H1 (cell line): ENCODE measurements at regions not wholly inside any gene's neighbourhood (a gene's known extent, or its start where the extent isn't known, plus 50 kb on each side); places are given as distances from the start of the nearest gene placed in this dataset.

Experiments used
- CTCF ChIA-PET: fragments of 300-600 bp; sonication (Branson Sonifier 250); formaldehyde crosslinking; loops from one replicate; lab custom pipeline; 2021; ENCODE audit not compliant: partially characterized antibody; lab: Charles Lee
- POLR2A ChIA-PET: fragments of 300-600 bp; sonication (Branson Sonifier 250); formaldehyde crosslinking; loops from one replicate; lab custom pipeline; 2021; ENCODE audit warnings: inconsistent platforms; ENCODE audit not compliant: partially characterized antibody; lab: Charles Lee
- DNase-seq, 2 experiments: peaks; one replicate each; pipeline versions ENCODE4 v3.0.0 to v3.0.0-alpha.2; 2010 to 2022; ENCODE audit warnings: low spot score in 2 of 2, low read depth in 1 of 2, mixed read lengths in 1 of 2
- FAIRE-seq: peaks from 2 replicates; lab custom pipeline; 2011; peaks lifted over from hg19 to GRCh38; lab: Jason Lieb, UNC
- H2AFZ ChIP-seq: 2 replicates; pipeline ENCODE4 v1.8.1; 2012; ENCODE audit warnings: low read length, inconsistent platforms
- H2AK5ac ChIP-seq: 2 replicates; pipeline ENCODE4 v1.6.1; 2013; ENCODE audit warnings: low read depth, low read length
- H2BK120ac ChIP-seq: replicated peaks from 2 replicates; pipeline ENCODE3; 2013; ENCODE audit warnings: low read depth, low read length, inconsistent platforms
- H2BK12ac ChIP-seq: 2 replicates; pipeline ENCODE4 v1.6.1; 2013; ENCODE audit warnings: low read depth, low read length
- H2BK15ac ChIP-seq: 2 replicates; pipeline ENCODE4 v1.6.1; 2013; ENCODE audit warnings: low read length
- H2BK20ac ChIP-seq: 2 replicates; pipeline ENCODE4 v1.6.1; 2013; ENCODE audit warnings: low read length
- H2BK5ac ChIP-seq: 2 replicates; pipeline ENCODE4 v1.6.1; 2013; ENCODE audit warnings: low read depth, low read length
- H3K14ac ChIP-seq: 2 replicates; pipeline ENCODE4 v1.6.1; 2013; ENCODE audit warnings: inconsistent platforms; ENCODE audit not compliant: insufficient read length
- H3K18ac ChIP-seq: 2 replicates; pipeline ENCODE4 v1.6.1; 2013; ENCODE audit warnings: low read length; ENCODE audit errors: extremely low read depth
- H3K23ac ChIP-seq: 2 replicates; pipeline ENCODE4 v1.6.1; 2013; ENCODE audit warnings: inconsistent platforms; ENCODE audit not compliant: insufficient read length
- H3K23me2 ChIP-seq: 2 replicates; pipeline ENCODE4 v1.6.1; 2013; ENCODE audit warnings: low read depth, low read length
- H3K27ac ChIP-seq: 2 replicates; pipeline ENCODE4 v1.6.1; 2011; ENCODE audit warnings: low read depth, low read length, inconsistent platforms
- H3K27me3 ChIP-seq, 4 experiments: replicated peaks in 1 of 4; 1 replicate in 1 of 4; 2 replicates in 3 of 4; pipeline versions ENCODE4 v1.6.1 to v1.8.1; 2011 to 2013; ENCODE audit warnings: low read length in 3 of 4, mild to moderate bottlenecking in 3 of 4, inconsistent platforms in 2 of 4, mixed read lengths in 2 of 4, moderate library complexity in 1 of 4; ENCODE audit not compliant: control insufficient read depth in 3 of 4, insufficient read depth in 3 of 4; ENCODE audit errors: extremely low read depth in 1 of 4
- H3K36me3 ChIP-seq, 4 experiments: 2 replicates each; pipeline versions ENCODE4 v1.6.1 to v1.8.1; 2011 to 2013; ENCODE audit warnings: mild to moderate bottlenecking in 4 of 4, low read length in 3 of 4, moderate library complexity in 2 of 4, control low read depth in 1 of 4, inconsistent platforms in 1 of 4; ENCODE audit not compliant: insufficient read depth in 4 of 4, control insufficient read depth in 2 of 4
- H3K4ac ChIP-seq: replicated peaks from 2 replicates; pipeline ENCODE3; 2013; ENCODE audit warnings: low read length, low read depth, mixed read lengths, inconsistent platforms; ENCODE audit not compliant: insufficient read length
- H3K4me1 ChIP-seq, 4 experiments: replicated peaks in 1 of 4; 1 replicate in 1 of 4; 2 replicates in 3 of 4; pipeline versions ENCODE4 v1.6.1 to v1.8.1; 2011 to 2013; ENCODE audit warnings: low read length in 3 of 4, inconsistent platforms in 2 of 4, mixed read lengths in 1 of 4; ENCODE audit not compliant: insufficient read depth in 4 of 4, control insufficient read depth in 3 of 4
- H3K4me2 ChIP-seq, 2 experiments: 2 replicates each; pipeline versions ENCODE4 v1.6.1 to v1.8.1; 2011 to 2013; ENCODE audit warnings: low read depth in 2 of 2, low read length in 2 of 2, control low read depth in 1 of 2, inconsistent platforms in 1 of 2, mild to moderate bottlenecking in 1 of 2; ENCODE audit not compliant: insufficient read depth in 1 of 2
- H3K4me3 ChIP-seq, 4 experiments: fragments of 200-600, 300-600 bp in 1 of 4; sonication (generic), shearing (Covaris generic), sonication (Bioruptor Twin) in 1 of 4; 2 replicates each; pipeline versions ENCODE4 v1.5.1 to v1.8.1; 2011 to 2016; ENCODE audit warnings: low read length in 4 of 4, low read depth in 3 of 4, control low read depth in 2 of 4, inconsistent platforms in 2 of 4, mild to moderate bottlenecking in 2 of 4, mixed read lengths in 1 of 4, moderate library complexity in 1 of 4; ENCODE audit not compliant: insufficient read depth in 2 of 4; ENCODE audit errors: extremely low read depth in 1 of 4
- H3K56ac ChIP-seq: replicated peaks from 2 replicates; pipeline ENCODE3; 2013; ENCODE audit warnings: low read depth, mild to moderate bottlenecking, mixed read lengths, low read length, inconsistent platforms; ENCODE audit not compliant: insufficient read length
- H3K79me1 ChIP-seq: 2 replicates; pipeline ENCODE4 v1.6.1; 2013; ENCODE audit warnings: low read depth, low read length, control low read depth
- H3K79me2 ChIP-seq, 2 experiments: 2 replicates each; pipeline versions ENCODE4 v1.6.1 to v1.8.1; 2012 to 2013; ENCODE audit warnings: low read length in 2 of 2, mild to moderate bottlenecking in 2 of 2, inconsistent platforms in 1 of 2; ENCODE audit not compliant: insufficient read depth in 2 of 2, control insufficient read depth in 1 of 2
- H3K9ac ChIP-seq, 4 experiments: replicated peaks in 1 of 4; 1 replicate in 1 of 4; 2 replicates in 3 of 4; pipeline versions ENCODE4 v1.6.1 to v1.8.1; 2011 to 2013; ENCODE audit warnings: low read depth in 3 of 4, low read length in 3 of 4, control low read depth in 2 of 4, mild to moderate bottlenecking in 2 of 4, moderate library complexity in 2 of 4, inconsistent platforms in 1 of 4; ENCODE audit errors: extremely low read depth in 1 of 4
- H3K9me3 ChIP-seq, 2 experiments: 2 replicates each; pipeline versions ENCODE4 v1.6.1 to v1.8.1; 2012 to 2013; ENCODE audit warnings: mild to moderate bottlenecking in 2 of 2, moderate library complexity in 2 of 2, control low read depth in 1 of 2, inconsistent platforms in 1 of 2, low read depth in 1 of 2, low read length in 1 of 2, mixed read lengths in 1 of 2; ENCODE audit not compliant: insufficient read depth in 2 of 2
- H4K20me1 ChIP-seq, 2 experiments: replicated peaks in 1 of 2; 2 replicates each; pipeline versions ENCODE3 to v1.8.1; 2011 to 2013; ENCODE audit warnings: inconsistent platforms in 2 of 2, low read length in 2 of 2, mild to moderate bottlenecking in 1 of 2; ENCODE audit not compliant: insufficient read depth in 2 of 2, control insufficient read depth in 1 of 2
- H4K5ac ChIP-seq: 2 replicates; pipeline ENCODE4 v1.6.1; 2013; ENCODE audit warnings: low read length, low read depth, mixed read lengths, inconsistent platforms; ENCODE audit not compliant: insufficient read length
- H4K8ac ChIP-seq: 2 replicates; pipeline ENCODE4 v1.8.0; 2013; ENCODE audit warnings: mild to moderate bottlenecking, moderate library complexity, low read length, inconsistent platforms; ENCODE audit not compliant: insufficient read depth; ENCODE audit errors: extremely low read depth
- H4K91ac ChIP-seq: replicated peaks from 2 replicates; pipeline ENCODE3; 2013; ENCODE audit warnings: low read length, mixed read lengths, inconsistent platforms; ENCODE audit not compliant: insufficient read length
- BACH1 ChIP-seq: IDR thresholded peaks from 2 replicates; pipeline ENCODE4 v1.6.1; 2012; ENCODE audit warnings: low read length, improper control_type of control experiment
- E2F6 ChIP-seq: IDR thresholded peaks from 2 replicates; pipeline ENCODE4 v1.6.1; 2012; ENCODE audit warnings: inconsistent platforms
- EGR1 ChIP-seq: IDR thresholded peaks from 2 replicates; pipeline ENCODE4 v1.6.1; 2011; ENCODE audit warnings: low read depth, low read length, borderline replicate concordance
- JUND ChIP-seq: IDR thresholded peaks from 2 replicates; pipeline ENCODE4 v1.6.1; 2011; ENCODE audit warnings: mild to moderate bottlenecking, improper control_type of control experiment, low read length
- RFX5 ChIP-seq: IDR thresholded peaks from 2 replicates; pipeline ENCODE4 v1.6.1; 2011; ENCODE audit warnings: low read depth, low read length, improper control_type of control experiment, borderline replicate concordance
- WGBS, 2 experiments: shearing (Covaris generic) in 1 of 2; methylation state at CpG; one replicate each; pipeline versions ENCODE4 v1.1.6 to v1.1.7; 2013 to 2015; ENCODE audit warnings: low lambda C conversion rate in 2 of 2, mixed read lengths in 2 of 2, inconsistent platforms in 1 of 2, low coverage in 1 of 2, missing lambda C conversion rate in 1 of 2; ENCODE audit not compliant: insufficient replicate concordance in 2 of 2, insufficient coverage in 1 of 2, insufficient read length in 1 of 2; ENCODE audit errors: extremely low coverage in 1 of 2, missing lambda C conversion rate in 1 of 2; 5-methylcytosine and 5-hydroxymethylcytosine counted together

- TF ChIP-seq E2F6 (no peak), EGR1 (no peak), RFX5 (no peak), JUND (no peak), BACH1 (no peak)
- WGBS, 2 experiments: 95% methylated on average over 10 of the region's 10 CpGs; no CpG with 5 or more reads in 1 of the 2 experiments
- H2BK5ac ChIP-seq: no peak overlapping the region
- no peak overlapping the region for H3K18ac ChIP-seq
- no peak overlapping the region for H3K4me3 ChIP-seq
- H4K8ac ChIP-seq: no peak overlapping the region
- H4K91ac ChIP-seq: no peak overlapping the region
- no peak overlapping the region for H2BK120ac ChIP-seq
- no peak overlapping the region for H3K14ac ChIP-seq
- no peak overlapping the region for H2BK15ac ChIP-seq
- H3K23me2 ChIP-seq: no peaks in the 10 kb centered on the region
- no peak for FAIRE-seq
- no peaks in the 10 kb centered on the region for H3K79me2 ChIP-seq
- no peak overlapping the region for H4K5ac ChIP-seq
- H3K4me2 ChIP-seq: no peak overlapping the region
- H3K9ac ChIP-seq: no peak overlapping the region
- H2AK5ac ChIP-seq: no peak overlapping the region
- H3K27me3 ChIP-seq: peaks cover 0 to 3% (median under 1%) of the 10 kb centered on the region in 4 experiments; a peak in 2 of 7 replicates
- H2AFZ ChIP-seq: no peak overlapping the region
- H2BK20ac ChIP-seq: no peak overlapping the region
- H3K4me1 ChIP-seq: peaks cover 3 to 5% (median 4%) of the 10 kb centered on the region in 4 experiments; a peak in 4 of 7 replicates
- no peaks in the 10 kb centered on the region for H3K9me3 ChIP-seq
- H4K20me1 ChIP-seq: no peaks in the 10 kb centered on the region
- ChIA-PET POLR2A (no interaction called here), CTCF (interaction anchor here (0.7 to 1.6 kb wide), 2 partner anchors 479 to 770 kb away, joined by 3 to 4 read pairs; no protein-coding TSS in a partner anchor)
- no peak overlapping the region for H3K23ac ChIP-seq
- H3K56ac ChIP-seq: no peak overlapping the region
- no peak overlapping the region for H3K4ac ChIP-seq
- no peak overlapping the region for H2BK12ac ChIP-seq
- H3K79me1 ChIP-seq: no peaks in the 10 kb centered on the region
- H3K36me3 ChIP-seq: no peaks in the 10 kb centered on the region
- H3K27ac ChIP-seq: no peak overlapping the region
- DNase-seq: no peak
Measured at GRCh38 chr2:118375907-118376485, 287.7 kb downstream of the INSIG2 start.
